ENCODE measurements at regions not wholly inside any gene's neighbourhood (a gene's known extent, or its start where the extent isn't known, plus 50 kb on each side); places are given as distances from the start of the nearest gene placed in this dataset.

DNA sequence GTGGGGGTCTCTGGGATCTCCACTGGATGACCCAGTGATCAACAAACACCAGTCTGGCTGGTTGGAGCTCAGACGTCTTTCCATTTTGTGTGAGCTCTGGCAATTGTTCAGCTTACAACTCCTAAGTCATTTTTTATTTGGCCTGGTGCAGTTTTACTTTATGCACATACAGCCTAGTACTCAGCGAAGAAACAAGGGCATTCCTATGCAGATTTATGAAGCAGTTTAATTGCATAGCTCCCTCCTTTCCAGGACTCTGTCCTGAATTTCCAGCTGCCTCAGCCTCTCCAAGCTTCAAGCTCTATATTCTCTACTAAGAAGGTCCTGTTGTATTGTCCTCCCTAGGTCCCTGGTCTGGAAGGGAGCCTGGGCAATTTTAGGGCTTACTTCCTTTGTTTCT lies 145.6 kb upstream of the GALNT17 start:
- WGBS, 2 donors: 79 to 85% methylated on average over 2 of the region's 2 CpGs
- no peak overlapping the region for H3K4me3 ChIP-seq
- no peak for ATAC-seq (ENCODE audit: insufficient read depth, low FRiP score)

GRCh38 chr7:70994176-70994575 lies 137.8 kb upstream of the GALNT17 start:
- Histone ChIP-seq H3K27ac (ENCODE audit: low read depth in 1 of 2, low read length in 1 of 2) (no peak overlapping the region), H3K9me3 (ENCODE audit: control insufficient read depth in 4 of 4, insufficient read depth in 3 of 4, low read length in 3 of 4) (peaks cover 0 to 2% (median 0%) of the 10 kb centered on the region in 4 donors), H3K4me3 (no peak overlapping the region), H3K9ac (ENCODE audit: insufficient read depth in 1 of 2, low read length in 2 of 2) (no peak overlapping the region), H3K27me3 (ENCODE audit: control insufficient read depth in 3 of 3, insufficient read depth in 3 of 3, low read length in 2 of 3) (no peaks in the 10 kb centered on the region), H3K4me1 (ENCODE audit: control insufficient read depth in 5 of 5, insufficient read depth in 5 of 5, low read length in 5 of 5) (peaks cover 0 to 11% (median 0%) of the 10 kb centered on the region in 5 donors), H3K36me3 (ENCODE audit: control insufficient read depth in 4 of 4, insufficient read depth in 4 of 4, low read length in 4 of 4) (no peaks in the 10 kb centered on the region)
- ATAC-seq (ENCODE audit: insufficient read depth, low FRiP score): no peak
- no peak for DNase-seq
- 73 to 95% methylated on average over 5 of the region's 5 CpGs for WGBS, 2 donors
- TF ChIP-seq CTCF (IDR thresholded peaks at IDR 0.05; ENCODE audit: control extremely low read depth, extremely low read depth): no peak

More for the DNA sequence above, 145.6 kb upstream of the GALNT17 start:
- H3K9ac ChIP-seq (ENCODE audit: insufficient read depth in 1 of 2, low read length in 2 of 2): no peak overlapping the region
- no peaks in the 10 kb centered on the region for H3K4me1 ChIP-seq (ENCODE audit: control insufficient read depth in 5 of 5, insufficient read depth in 5 of 5, low read length in 5 of 5)
- H3K9me3 ChIP-seq (ENCODE audit: control insufficient read depth in 4 of 4, insufficient read depth in 3 of 4, low read length in 3 of 4): no peaks in the 10 kb centered on the region
- H3K36me3 ChIP-seq (ENCODE audit: control insufficient read depth in 4 of 4, insufficient read depth in 4 of 4, low read length in 4 of 4): no peaks in the 10 kb centered on the region
- no peak for DNase-seq
- H3K27ac ChIP-seq (ENCODE audit: low read depth in 1 of 2, low read length in 1 of 2): no peak overlapping the region
- H3K27me3 ChIP-seq (ENCODE audit: control insufficient read depth in 3 of 3, insufficient read depth in 3 of 3, low read length in 2 of 3): peaks cover 0 to 3% (median 0%) of the 10 kb centered on the region in 3 donors
- no peak for TF ChIP-seq CTCF (IDR thresholded peaks at IDR 0.05; ENCODE audit: control extremely low read depth, extremely low read depth)

GRCh38 chr7:70997261-70997660 lies 134.7 kb upstream of the GALNT17 start:
- H3K9me3 ChIP-seq (ENCODE audit: control insufficient read depth in 4 of 4, insufficient read depth in 3 of 4, low read length in 3 of 4): peaks cover 0 to 2% (median 0%) of the 10 kb centered on the region in 4 donors
- no peaks in the 10 kb centered on the region for H3K27me3 ChIP-seq (ENCODE audit: control insufficient read depth in 3 of 3, insufficient read depth in 3 of 3, low read length in 2 of 3)
- 59 to 81% methylated on average over 1 of the region's 1 CpG for WGBS, 2 donors
- DNase-seq (peak; percentile 93 to 98 (median 98)), ATAC-seq (ENCODE audit: insufficient read depth, low FRiP score) (no peak)
- no peak overlapping the region for H3K27ac ChIP-seq (ENCODE audit: low read depth in 1 of 2, low read length in 1 of 2)
- TF ChIP-seq CTCF (IDR thresholded peaks at IDR 0.05; ENCODE audit: control extremely low read depth, extremely low read depth): no peak
- peaks cover 0 to 11% (median 0%) of the 10 kb centered on the region in 5 donors for H3K4me1 ChIP-seq (ENCODE audit: control insufficient read depth in 5 of 5, insufficient read depth in 5 of 5, low read length in 5 of 5)
- no peak overlapping the region for H3K9ac ChIP-seq (ENCODE audit: insufficient read depth in 1 of 2, low read length in 2 of 2)
- no peaks in the 10 kb centered on the region for H3K36me3 ChIP-seq (ENCODE audit: control insufficient read depth in 4 of 4, insufficient read depth in 4 of 4, low read length in 4 of 4)
- no peak overlapping the region for H3K4me3 ChIP-seq

DNA sequence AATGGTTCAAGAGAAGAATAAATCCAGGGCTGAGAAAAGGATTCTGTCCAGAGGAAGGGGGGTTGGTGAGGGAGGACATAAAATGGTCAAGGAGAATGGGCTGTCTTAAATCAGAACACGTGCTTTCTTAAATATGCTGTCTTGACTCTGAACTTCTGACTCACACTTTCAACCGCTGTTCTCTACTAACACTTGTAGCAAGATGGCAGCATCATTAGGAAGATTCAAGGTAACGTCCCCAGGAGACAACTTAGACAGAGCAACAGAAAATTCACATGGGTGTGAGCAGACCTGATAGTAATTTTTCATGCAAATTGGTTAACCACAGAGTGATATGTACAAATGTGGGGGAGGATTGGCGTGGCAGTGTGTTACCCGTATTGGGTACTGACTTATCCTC lies 126.8 kb upstream of the GALNT17 start:
- no peak for TF ChIP-seq CTCF (IDR thresholded peaks at IDR 0.05; ENCODE audit: control extremely low read depth, extremely low read depth)
- no peak overlapping the region for H3K9ac ChIP-seq (ENCODE audit: insufficient read depth in 1 of 2, low read length in 2 of 2)
- no peaks in the 10 kb centered on the region for H3K36me3 ChIP-seq (ENCODE audit: control insufficient read depth in 4 of 4, insufficient read depth in 4 of 4, low read length in 4 of 4)
- no peaks in the 10 kb centered on the region for H3K4me1 ChIP-seq (ENCODE audit: control insufficient read depth in 5 of 5, insufficient read depth in 5 of 5, low read length in 5 of 5)
- DNase-seq (no peak), ATAC-seq (ENCODE audit: insufficient read depth, low FRiP score) (no peak)
- H3K9me3 ChIP-seq (ENCODE audit: control insufficient read depth in 4 of 4, insufficient read depth in 3 of 4, low read length in 3 of 4): peaks cover 0 to 7% (median 1%) of the 10 kb centered on the region in 4 donors
- H3K27ac ChIP-seq (ENCODE audit: low read depth in 1 of 2, low read length in 1 of 2): no peak overlapping the region
- peaks cover 0 to 3% (median 0%) of the 10 kb centered on the region in 3 donors for H3K27me3 ChIP-seq (ENCODE audit: control insufficient read depth in 3 of 3, insufficient read depth in 3 of 3, low read length in 2 of 3)
- H3K4me3 ChIP-seq: no peak overlapping the region
- 70 to 74% methylated on average over 5 of the region's 5 CpGs for WGBS, 2 donors
